ENCODE measurements at regions not wholly inside any gene's neighbourhood (a gene's known extent, or its start where the extent isn't known, plus 50 kb on each side); places are given as distances from the start of the nearest gene placed in this dataset.
"Not testable (repeated sequence)": the region's sequence is repeated elsewhere in the genome, so short reads cannot be mapped to it uniquely, and the experiment has no call there.

DNA sequence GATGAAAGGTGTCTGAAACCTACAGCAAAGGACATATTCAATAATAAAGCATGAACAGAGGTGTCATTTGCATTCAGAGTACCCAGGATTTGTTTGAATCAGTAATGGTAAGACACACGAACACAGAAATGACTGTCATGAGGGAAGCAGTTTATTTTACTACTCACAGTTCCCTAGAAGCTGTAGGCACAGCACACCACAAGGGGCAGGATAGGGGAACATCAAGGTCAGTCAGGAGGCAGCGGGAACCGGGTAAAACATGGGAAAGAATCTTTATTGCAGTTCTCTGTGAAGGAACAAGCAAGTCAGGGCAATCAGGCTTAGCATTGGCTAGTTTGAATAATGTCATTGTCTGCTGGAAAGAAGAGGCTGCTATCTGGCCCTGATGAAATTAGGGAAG is 70.2 kb upstream of the PDSS1 start:
- Mint-ChIP-seq H3K9me3 (no peaks in the 10 kb centered on the region), H3K27ac (no peak overlapping the region), H3K4me3 (no peak overlapping the region), H3K36me3 (ENCODE audit: low read depth) (no peaks in the 10 kb centered on the region), H3K27me3 (ENCODE audit: low read depth) (peaks cover 21% of the 10 kb centered on the region), H3K4me1 (no peaks in the 10 kb centered on the region)
- TF ChIP-seq, protein P1, sequence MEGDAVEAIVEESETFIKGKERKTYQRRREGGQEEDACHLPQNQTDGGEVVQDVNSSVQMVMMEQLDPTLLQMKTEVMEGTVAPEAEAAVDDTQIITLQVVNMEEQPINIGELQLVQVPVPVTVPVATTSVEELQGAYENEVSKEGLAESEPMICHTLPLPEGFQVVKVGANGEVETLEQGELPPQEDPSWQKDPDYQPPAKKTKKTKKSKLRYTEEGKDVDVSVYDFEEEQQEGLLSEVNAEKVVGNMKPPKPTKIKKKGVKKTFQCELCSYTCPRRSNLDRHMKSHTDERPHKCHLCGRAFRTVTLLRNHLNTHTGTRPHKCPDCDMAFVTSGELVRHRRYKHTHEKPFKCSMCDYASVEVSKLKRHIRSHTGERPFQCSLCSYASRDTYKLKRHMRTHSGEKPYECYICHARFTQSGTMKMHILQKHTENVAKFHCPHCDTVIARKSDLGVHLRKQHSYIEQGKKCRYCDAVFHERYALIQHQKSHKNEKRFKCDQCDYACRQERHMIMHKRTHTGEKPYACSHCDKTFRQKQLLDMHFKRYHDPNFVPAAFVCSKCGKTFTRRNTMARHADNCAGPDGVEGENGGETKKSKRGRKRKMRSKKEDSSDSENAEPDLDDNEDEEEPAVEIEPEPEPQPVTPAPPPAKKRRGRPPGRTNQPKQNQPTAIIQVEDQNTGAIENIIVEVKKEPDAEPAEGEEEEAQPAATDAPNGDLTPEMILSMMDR (IDR thresholded peaks at IDR 0.05; ENCODE audit: unreplicated experiment in 3 of 3), result no peak

DNA sequence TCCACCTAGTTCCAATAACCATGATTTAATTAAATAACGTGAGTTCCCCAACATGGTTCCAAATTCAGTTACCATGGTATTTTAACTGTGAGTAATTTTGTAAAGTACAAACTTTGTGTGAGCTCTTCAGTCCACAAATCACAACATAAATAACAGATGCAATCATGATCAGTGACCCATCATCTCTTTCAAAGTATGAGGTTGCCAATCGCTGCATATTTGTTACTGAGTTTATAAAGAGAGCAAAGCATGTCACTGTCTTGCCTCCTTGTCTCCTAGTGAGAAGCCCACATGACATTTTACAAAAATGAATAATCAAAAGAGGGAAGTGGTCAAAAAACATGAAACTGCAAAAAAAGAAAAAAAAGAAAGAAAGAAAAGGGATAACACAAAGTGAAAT is 69.1 kb upstream of the PDSS1 start:
- H3K9me3 Mint-ChIP-seq, result peaks cover 5% of the 10 kb centered on the region
- H3K36me3 Mint-ChIP-seq (ENCODE audit: low read depth), result no peaks in the 10 kb centered on the region
- H3K27ac Mint-ChIP-seq, result no peak overlapping the region
- peaks cover 13% of the 10 kb centered on the region for H3K27me3 Mint-ChIP-seq (ENCODE audit: low read depth)
- H3K4me1 Mint-ChIP-seq, result no peaks in the 10 kb centered on the region
- TF ChIP-seq, protein P1 (IDR thresholded peaks at IDR 0.05; ENCODE audit: unreplicated experiment in 3 of 3), result no peak
- no peak overlapping the region for H3K4me3 Mint-ChIP-seq

DNA sequence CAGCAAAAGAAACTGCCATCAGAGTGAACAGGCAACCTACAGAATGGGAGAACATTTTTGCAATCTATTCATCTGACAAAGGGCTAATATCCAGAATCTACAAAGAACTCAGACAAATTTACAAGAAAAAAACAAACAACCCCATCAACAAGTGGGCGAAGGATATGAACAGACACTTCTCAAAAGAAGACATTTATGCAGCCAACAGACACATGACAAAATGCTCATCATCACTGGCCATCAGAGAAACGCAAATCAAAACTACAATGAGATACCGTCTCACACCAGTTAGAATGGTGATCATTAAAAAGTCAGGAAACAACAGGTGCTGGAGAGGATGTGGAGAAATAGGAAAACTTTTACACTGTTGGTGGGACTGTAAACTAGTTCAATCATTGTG is 65.3 kb upstream of the PDSS1 start:
- not testable (repeated sequence) for H3K36me3 Mint-ChIP-seq (ENCODE audit: low read depth); H3K4me1 Mint-ChIP-seq; H3K27me3 Mint-ChIP-seq (ENCODE audit: low read depth); H3K27ac Mint-ChIP-seq; H3K9me3 Mint-ChIP-seq; H3K4me3 Mint-ChIP-seq

DNA sequence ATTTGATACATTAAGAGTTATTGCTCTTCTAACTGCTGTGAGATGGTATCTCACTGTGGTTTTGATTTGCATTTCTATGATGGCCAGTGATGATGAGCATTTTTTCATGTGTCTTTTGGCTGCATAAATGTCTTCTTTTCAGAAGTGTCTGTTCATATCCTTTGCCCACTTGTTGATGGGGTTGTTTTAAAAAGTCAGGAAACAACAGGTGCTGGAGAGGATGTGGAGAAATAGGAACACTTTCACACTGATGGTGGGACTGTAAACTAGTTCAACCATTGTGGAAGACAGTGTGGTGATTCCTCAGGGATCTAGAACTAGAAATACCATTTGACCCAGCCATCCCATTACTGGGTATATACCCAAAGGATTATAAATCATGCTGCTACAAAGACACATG is 63.4 kb upstream of the PDSS1 start:
- H3K4me3 Mint-ChIP-seq; H3K36me3 Mint-ChIP-seq (ENCODE audit: low read depth); H3K9me3 Mint-ChIP-seq; H3K27ac Mint-ChIP-seq; H3K27me3 Mint-ChIP-seq (ENCODE audit: low read depth); H3K4me1 Mint-ChIP-seq: not testable (repeated sequence)

DNA sequence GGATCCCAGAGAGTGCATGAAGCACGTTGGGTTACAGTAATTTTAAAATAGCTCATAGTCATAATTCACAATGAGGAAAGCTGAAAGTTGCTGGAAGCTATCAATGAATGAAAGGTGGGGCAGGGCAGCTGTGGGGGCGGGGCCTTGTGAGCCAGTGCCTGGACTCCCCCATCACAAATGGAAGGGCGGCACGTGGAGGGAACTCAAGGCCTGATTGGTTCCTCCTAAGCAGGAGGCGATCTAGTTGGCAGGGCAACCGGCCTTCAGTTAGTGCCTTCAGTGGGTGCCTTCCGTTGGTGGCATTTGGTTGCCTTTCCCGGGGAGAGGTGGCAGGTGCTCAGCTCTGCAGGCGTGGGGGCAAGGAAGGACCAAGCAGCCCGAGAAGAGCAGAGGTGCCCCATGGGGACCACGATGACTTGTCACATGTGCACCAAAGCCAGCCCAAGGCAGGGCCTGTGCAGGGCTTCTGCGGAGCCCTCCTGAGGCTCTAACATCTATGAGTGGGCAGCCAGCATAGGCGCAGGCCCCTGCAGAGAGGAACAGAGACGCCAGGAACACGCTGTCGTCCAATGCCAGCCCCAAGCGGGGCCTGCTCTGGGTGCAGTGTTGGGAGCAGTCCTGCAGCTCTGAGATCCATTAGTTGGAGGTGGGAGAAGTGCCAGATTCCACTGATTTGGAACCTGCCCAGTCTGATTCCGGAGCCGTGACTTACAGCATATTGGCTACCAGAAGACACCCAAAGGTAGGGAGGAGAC is 59.8 kb upstream of the PDSS1 start:
- TF ChIP-seq, protein P1 (IDR thresholded peaks at IDR 0.05; ENCODE audit: unreplicated experiment in 3 of 3), result no peak
- no peaks in the 10 kb centered on the region for H3K4me1 Mint-ChIP-seq

DNA sequence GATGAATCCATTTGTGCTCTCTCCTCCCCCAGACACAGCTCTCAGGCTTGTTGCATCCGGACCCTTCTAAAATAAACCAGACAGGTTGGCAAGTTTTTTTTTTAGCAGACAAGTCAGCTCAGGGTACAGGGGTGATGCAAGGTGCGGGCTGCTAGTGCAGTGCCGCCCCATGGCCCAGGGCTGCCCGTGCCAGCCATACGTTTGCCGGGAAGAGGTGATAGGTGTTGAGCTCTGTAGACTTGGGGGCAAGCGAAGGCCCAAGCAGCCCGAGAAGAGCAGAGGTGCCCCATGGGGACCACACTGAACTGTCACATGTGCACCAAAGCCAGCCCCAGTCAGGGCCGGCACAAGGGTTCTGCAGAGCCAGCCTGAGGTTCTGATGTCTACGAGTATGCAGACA is 57.1 kb upstream of the PDSS1 start:
- H3K27ac Mint-ChIP-seq, result no peak overlapping the region
- no peaks in the 10 kb centered on the region for H3K9me3 Mint-ChIP-seq

More for the DNA sequence above, 59.8 kb upstream of the PDSS1 start:
- H3K27ac Mint-ChIP-seq, result no peak overlapping the region
- no peaks in the 10 kb centered on the region for H3K36me3 Mint-ChIP-seq (ENCODE audit: low read depth)
- H3K27me3 Mint-ChIP-seq (ENCODE audit: low read depth), result no peaks in the 10 kb centered on the region
- peaks cover 6% of the 10 kb centered on the region for H3K9me3 Mint-ChIP-seq
- H3K4me3 Mint-ChIP-seq, result no peak overlapping the region

More for the DNA sequence above, 57.1 kb upstream of the PDSS1 start:
- no peak overlapping the region for H3K4me3 Mint-ChIP-seq
- H3K36me3 Mint-ChIP-seq (ENCODE audit: low read depth), result no peaks in the 10 kb centered on the region
- H3K27me3 Mint-ChIP-seq (ENCODE audit: low read depth), result no peaks in the 10 kb centered on the region
- no peaks in the 10 kb centered on the region for H3K4me1 Mint-ChIP-seq
- TF ChIP-seq, protein P1 (IDR thresholded peaks at IDR 0.05; ENCODE audit: unreplicated experiment in 3 of 3), result no peak
